BJ (cell line): ENCODE measurements at regions not wholly inside any gene's neighbourhood (a gene's known extent, or its start where the extent isn't known, plus 50 kb on each side); places are given as distances from the start of the nearest gene placed in this dataset.

Source experiments
- CTCF ChIA-PET: fragments of 350-600 bp; formaldehyde crosslinking; extraction: SDS; loops from one replicate; lab custom pipeline; 2021; ENCODE audit warnings: antibody characterized with exemption, inconsistent platforms; lab: Yijun Ruan, JAX
- POLR2A ChIA-PET: fragments of 300-600 bp; sonication (Branson Sonifier 250); formaldehyde crosslinking; extraction: SDS; loops from one replicate; lab custom pipeline; 2021; ENCODE audit warnings: antibody characterized with exemption; lab: Charles Lee
- DNase-seq: peaks from one replicate; pipeline ENCODE4 v3.0.0-alpha.2; 2011; ENCODE audit warnings: low read depth
- H3K27me3 ChIP-seq: 2 replicates; pipeline ENCODE4 v1.6.0; 2011; ENCODE audit warnings: low read length; ENCODE audit not compliant: control insufficient read depth, insufficient read depth
- H3K36me3 ChIP-seq: 2 replicates; pipeline ENCODE4 v1.5.1; 2011; ENCODE audit warnings: low read length; ENCODE audit not compliant: control insufficient read depth, insufficient read depth
- H3K4me3 ChIP-seq: 2 replicates; pipeline ENCODE4 v1.5.1; 2011; ENCODE audit warnings: low read depth, mild to moderate bottlenecking, control low read depth, low read length
- TF ChIP-seq, protein P1 (sequence below): IDR thresholded peaks from 2 replicates; pipeline ENCODE4 v1.5.1; 2011; ENCODE audit warnings: low read depth, mild to moderate bottlenecking, control low read depth, inconsistent platforms, low read length, moderate library complexity; ENCODE audit not compliant: insufficient read depth

GRCh38 chr2:199684832-199685231 lies 166.2 kb downstream of the FTCDNL1 start:
- ChIA-PET POLR2A (no interaction called here), CTCF (no interaction called here)
- H3K4me3 ChIP-seq = no peak overlapping the region
- DNase-seq = no peak
- TF ChIP-seq, protein P1, sequence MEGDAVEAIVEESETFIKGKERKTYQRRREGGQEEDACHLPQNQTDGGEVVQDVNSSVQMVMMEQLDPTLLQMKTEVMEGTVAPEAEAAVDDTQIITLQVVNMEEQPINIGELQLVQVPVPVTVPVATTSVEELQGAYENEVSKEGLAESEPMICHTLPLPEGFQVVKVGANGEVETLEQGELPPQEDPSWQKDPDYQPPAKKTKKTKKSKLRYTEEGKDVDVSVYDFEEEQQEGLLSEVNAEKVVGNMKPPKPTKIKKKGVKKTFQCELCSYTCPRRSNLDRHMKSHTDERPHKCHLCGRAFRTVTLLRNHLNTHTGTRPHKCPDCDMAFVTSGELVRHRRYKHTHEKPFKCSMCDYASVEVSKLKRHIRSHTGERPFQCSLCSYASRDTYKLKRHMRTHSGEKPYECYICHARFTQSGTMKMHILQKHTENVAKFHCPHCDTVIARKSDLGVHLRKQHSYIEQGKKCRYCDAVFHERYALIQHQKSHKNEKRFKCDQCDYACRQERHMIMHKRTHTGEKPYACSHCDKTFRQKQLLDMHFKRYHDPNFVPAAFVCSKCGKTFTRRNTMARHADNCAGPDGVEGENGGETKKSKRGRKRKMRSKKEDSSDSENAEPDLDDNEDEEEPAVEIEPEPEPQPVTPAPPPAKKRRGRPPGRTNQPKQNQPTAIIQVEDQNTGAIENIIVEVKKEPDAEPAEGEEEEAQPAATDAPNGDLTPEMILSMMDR = no peak
- H3K27me3 ChIP-seq = no peaks in the 10 kb centered on the region
- H3K36me3 ChIP-seq = no peaks in the 10 kb centered on the region

DNA sequence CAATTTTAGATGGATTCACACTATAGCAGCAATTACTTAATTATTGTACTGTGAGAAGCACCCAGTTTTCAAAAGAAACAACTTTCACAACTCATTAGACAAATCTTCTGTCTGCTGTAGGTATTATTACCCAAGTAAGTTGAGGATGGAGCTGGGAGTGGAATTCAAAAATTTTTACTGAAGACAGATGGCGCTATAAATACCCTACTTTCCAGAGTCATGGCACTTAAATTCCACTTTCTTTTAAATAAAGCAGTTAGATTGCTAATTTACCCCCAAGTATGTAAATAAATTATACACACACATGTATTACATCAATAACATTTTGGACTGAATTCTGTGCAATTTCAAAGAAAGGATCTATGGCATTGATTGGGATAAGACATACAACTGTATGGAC lies 166.8 kb downstream of the FTCDNL1 start:
- no peaks in the 10 kb centered on the region for H3K27me3 ChIP-seq
- no peaks in the 10 kb centered on the region for H3K36me3 ChIP-seq
- ChIA-PET CTCF (no interaction called here), POLR2A (no interaction called here)
- TF ChIP-seq, protein P1 = no peak
- no peak overlapping the region for H3K4me3 ChIP-seq
- DNase-seq = no peak

DNA sequence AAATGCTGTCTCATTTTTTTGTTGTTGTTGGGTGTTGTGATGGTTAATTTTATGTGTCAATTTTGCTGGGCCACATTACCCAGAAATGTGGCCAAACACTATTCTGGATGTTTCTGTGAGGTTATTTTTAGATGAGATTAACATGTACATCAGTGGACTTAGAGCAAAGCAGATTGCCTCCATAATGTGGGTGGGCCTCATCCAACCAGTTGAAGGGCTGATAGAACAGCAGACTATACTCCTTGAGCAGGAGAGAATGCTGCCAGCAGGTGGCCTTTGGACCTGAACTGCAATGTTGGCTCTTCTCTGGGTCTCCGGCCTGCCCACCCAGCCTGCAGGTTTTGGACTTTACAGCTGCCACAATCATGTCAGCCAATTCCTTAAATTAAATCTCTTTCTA lies 169.0 kb downstream of the FTCDNL1 start:
- Histone ChIP-seq H3K27me3 (no peaks in the 10 kb centered on the region), H3K4me3 (no peak overlapping the region), H3K36me3 (no peaks in the 10 kb centered on the region)
- ChIA-PET CTCF (no interaction called here), POLR2A (no interaction called here)
- no peak for DNase-seq
- TF ChIP-seq, protein P1 = no peak

GRCh38 chr2:199680482-199680881 lies 170.5 kb downstream of the FTCDNL1 start:
- DNase-seq = no peak
- TF ChIP-seq, protein P1 = no peak
- H3K27me3 ChIP-seq = no peaks in the 10 kb centered on the region
- ChIA-PET CTCF (no interaction called here), POLR2A (no interaction called here)
- H3K4me3 ChIP-seq = no peak overlapping the region
- no peaks in the 10 kb centered on the region for H3K36me3 ChIP-seq

DNA sequence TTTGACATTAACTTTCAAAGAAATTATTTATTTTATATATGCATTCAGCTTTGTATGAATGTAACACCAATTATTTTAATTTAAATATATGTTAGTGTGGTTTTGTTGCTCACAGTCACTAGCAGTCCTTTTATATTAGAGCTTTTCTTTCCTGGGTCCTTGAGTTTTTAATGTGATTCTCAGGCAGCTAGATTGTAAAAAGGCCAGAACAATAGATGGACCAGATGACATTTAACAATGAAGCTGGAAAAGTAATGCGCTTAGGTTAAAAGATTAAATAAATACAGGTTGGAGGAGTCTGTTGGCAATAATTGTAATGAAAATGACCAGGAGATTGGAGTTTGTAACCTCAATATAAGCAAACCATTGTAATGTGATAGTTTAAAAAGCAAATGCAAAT lies 171.1 kb downstream of the FTCDNL1 start:
- H3K36me3 ChIP-seq = no peaks in the 10 kb centered on the region
- H3K4me3 ChIP-seq = no peak overlapping the region
- ChIA-PET POLR2A (no interaction called here), CTCF (no interaction called here)
- no peak for DNase-seq
- no peaks in the 10 kb centered on the region for H3K27me3 ChIP-seq
- TF ChIP-seq, protein P1 = no peak
